HG03135 (cell line): ENCODE measurements at regions not wholly inside any gene's neighbourhood (a gene's known extent, or its start where the extent isn't known, plus 50 kb on each side); places are given as distances from the start of the nearest gene placed in this dataset.

Experiments used
- ATAC-seq: cut with Tn5 transposase; IDR thresholded peaks from one replicate; pipeline ENCODE4 v1.9.1; 2021; ENCODE audit warnings: mild to moderate bottlenecking, moderate library complexity; ENCODE audit not compliant: unreplicated experiment

GRCh38 chr10:4691301-4691700 lies 134.7 kb upstream of the AKR1E2 start:
- ATAC-seq = no peak

GRCh38 chr10:4688601-4689000 lies 137.4 kb upstream of the AKR1E2 start:
- ATAC-seq = no peak

DNA sequence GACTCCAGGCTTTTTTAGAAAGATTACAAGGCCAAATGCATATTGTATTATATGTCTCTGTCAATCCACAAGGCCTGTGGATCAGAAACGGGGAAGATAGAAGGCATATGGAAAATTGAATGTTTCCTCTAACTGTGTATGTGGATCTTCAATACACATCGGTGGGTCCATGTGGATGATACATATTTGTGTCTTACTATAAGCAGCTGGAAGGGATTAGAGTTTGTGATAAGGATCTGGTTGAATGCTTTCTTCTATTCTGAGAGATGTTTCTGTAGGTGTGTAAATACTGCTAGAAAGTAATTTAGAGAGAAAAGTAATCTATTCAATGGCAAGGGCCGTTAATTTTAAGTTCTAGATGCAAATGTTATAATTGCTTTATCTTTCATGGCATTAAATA lies 137.8 kb upstream of the AKR1E2 start:
- ATAC-seq = no peak

- no peak for ATAC-seq
These were observed 138.6 kb upstream of the AKR1E2 start for GRCh38 chr10:4687397-4687796.

DNA sequence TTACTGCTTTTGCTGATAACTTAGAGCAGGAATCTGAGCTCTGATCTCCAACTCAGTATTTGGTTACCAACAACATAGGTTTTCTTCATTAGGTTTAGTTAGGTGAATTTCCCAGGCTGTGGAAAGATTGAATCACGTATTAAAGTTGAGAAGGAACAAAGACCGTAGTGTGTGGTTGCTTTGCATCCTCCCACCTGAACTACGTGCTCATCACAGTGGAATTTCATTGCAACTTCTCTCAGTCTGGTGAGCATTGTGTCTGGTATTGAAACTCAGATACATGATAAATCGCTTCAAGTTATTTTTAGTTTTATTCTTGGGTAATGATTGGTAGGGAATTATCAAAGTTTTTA lies 139.4 kb upstream of the AKR1E2 start:
- ATAC-seq = no peak

DNA sequence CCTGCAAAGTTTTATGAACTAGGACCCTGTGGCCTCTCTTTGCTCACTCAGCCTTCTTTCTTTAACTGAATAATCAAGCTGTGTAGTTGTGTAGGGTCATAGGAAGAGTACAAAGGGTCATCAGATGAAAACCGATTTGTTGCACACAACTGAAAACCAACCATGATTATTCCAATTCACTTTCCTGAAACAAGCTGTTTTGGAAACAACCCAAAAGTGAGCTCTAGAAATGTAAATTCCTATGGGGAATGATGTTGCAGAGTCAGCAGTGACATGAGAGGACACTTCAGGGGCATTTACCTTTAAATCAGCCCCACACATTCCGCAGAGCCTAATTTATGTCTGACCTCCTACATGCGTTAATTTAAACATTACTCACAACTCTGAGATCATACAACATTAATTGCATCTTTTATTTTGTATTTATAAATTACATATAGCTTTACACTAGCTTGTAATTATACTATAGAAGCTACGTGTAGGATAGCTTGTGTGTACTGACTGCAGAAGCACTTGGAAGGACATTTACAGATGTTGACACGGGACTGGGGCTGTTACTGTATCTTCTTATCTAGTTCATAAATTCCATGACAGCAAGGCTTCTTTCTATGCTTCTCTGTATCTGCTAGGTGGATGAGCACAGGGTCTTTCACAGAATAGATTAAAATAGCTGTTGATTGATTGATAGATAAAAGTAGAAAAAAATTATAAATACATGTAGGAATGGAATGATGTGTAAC lies 139.9 kb upstream of the AKR1E2 start:
- no peak for ATAC-seq

DNA sequence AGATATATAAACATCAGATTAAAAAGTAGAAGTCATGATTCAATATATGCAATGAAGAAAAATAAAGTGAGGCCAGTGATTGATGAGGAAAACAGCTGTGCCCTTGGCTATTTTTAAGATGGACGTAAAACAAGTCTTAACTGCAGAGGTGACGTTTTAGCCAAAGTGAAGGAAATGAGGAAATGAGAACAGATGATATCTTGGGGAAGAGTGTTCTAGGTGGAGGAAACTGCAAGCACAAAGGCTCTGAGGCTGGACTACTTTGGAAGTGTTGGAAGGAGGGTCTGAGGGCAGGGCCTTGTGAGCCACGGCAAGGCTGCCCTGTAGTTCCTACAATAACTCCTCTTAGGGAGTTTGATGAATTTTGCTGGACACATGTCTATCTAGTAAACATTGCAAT lies 140.5 kb upstream of the AKR1E2 start:
- ATAC-seq = no peak

GRCh38 chr10:4684434-4684833 lies 141.6 kb upstream of the AKR1E2 start:
- ATAC-seq = no peak

- no peak for ATAC-seq
These were observed 142.2 kb upstream of the AKR1E2 start for GRCh38 chr10:4683838-4684237.

GRCh38 chr10:4683137-4683536 lies 142.9 kb upstream of the AKR1E2 start:
- no peak for ATAC-seq

DNA sequence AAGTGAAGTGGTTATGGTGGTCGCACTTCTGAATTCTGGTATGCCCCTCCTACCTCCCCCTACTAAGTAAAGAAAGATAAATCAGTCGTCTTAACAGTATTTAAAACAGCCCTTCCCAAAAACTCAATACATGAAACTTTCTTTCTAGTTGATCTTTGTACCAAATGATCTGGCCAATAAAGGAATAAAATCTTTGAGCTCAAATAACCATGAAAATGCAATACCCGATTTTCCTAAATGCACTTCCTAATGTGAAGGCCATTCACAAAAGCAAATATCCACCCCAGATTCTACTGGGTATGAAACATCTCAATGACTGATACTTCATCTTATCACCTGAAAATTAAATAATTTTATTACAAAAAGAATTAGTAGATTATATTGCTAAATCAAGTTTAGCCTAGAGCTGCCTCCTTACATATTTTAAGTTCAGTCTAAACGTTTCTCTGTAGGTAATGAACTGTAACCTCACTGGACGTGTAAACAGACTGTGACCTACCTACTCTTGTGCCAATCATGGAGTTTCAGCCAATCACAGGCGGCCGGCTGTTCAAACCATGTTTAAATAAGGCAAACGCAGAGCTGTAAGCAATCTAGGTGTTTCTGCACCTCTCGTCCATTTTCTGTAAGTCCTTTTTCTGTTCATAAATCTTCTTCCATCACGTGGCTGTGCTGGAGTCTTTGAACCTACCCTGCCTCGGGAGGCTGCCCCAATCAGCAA lies 146.9 kb upstream of the AKR1E2 start:
- ATAC-seq = no peak

DNA sequence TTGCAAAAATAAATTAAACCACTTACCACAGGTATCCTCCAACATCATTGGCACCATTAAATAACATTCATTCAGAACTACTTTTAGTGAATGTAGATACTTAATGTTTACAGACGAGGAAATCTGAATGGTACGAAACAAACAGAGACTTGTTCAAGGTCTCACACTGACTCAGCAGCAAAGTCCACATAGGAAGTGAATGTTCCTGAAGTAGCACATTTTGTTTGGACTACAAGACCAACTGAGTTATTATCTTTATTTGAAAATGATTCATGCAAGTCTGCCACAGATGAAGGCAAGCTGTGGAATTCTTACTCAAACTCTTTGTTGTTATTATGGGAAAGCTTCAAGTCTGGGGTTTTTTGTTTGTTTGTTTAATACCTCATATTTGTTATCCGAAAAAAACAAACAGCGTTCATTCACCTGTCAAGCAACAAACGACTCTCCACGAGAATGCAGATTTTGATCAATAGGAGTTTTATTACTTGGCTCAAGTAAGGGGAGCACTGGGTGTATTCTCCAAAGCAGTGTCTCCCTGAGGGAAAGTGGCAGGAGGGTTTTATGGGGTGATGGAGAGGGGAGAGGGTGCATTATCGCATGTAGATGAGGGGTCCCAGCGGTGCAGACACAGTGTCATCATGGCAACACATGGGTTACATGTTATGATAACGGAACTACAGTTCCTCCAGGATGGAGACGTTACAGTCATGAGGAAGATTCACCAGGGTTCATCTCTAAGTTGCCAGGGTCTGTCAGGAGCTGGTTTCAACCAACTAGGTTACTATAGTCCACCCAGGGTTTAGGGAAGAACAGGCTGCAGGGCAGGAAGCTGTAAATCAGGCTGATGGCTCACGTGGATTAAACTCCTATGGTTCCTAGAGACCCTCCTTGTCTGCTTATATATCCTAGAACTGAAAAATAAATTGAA lies 147.7 kb upstream of the AKR1E2 start:
- no peak for ATAC-seq

DNA sequence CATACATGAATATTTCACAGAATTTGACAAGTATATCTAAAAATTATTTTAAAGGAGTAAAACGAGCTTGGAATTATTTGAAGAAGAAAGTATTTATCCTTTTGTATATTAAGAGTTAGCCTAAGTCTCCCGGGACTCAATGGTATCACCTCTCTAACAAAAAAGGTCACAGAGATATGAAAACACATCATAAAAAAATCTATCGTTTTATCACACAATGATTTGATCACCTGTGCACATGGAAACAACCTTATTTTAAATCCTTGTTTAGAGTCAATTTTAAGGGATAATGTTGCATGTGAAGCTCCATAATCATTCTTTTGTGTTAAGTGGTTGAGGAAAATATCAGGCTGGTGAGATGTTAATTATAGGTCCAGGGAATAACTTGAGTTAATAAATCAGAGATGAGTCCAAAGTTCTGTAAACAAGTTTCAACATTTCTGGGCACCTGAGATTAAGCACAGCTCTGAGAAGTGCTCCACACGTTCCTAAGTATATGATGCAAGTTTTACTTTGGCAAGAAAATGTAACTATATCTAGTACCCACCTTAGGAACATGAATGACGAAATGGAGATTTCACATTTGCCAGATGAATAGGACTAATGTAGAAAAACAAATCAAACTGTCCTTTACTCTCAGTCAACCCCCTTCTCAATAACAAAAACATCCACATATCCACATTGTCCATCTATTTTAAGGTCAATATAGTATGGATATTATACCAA lies 148.5 kb upstream of the AKR1E2 start:
- ATAC-seq = no peak

GRCh38 chr10:4676566-4676965 lies 149.4 kb upstream of the AKR1E2 start:
- no peak for ATAC-seq

- no peak for ATAC-seq
These were observed 150.2 kb upstream of the AKR1E2 start for GRCh38 chr10:4675808-4676207.

DNA sequence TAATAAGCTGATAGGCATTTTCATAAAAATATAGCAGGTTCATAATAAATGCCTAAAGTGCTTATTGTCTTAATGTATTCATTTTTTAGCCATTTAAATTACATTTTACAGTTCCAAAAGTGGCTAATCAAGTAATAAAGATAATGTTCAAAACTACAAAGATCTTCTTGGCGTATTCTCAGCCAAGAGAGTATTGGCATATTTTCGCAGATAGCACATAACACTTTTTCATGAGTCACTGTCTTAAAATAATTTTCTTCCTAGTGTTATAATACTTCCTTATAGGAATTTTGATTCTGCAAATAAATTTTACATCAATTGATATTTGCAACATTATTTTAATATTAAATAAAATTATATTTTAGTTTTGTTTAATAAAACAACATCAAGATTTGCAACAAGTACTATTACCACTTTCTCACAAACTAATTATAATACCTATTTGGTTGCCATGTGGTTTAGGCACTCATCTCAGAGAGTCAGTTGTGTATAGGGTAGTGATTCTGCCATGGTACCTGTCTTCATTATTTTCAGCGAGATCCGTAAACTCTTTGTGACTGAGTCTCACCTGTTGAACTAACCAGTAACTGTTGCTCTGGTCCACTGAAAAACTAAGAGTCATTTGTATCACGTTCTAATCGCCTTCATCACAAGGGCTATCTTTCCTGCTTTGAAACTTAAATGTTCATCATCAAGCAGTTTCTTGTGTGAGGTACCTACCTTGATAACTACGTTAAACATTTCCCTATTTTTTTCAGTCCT lies 152.5 kb upstream of the AKR1E2 start:
- ATAC-seq = no peak

GRCh38 chr10:4672201-4672600 lies 153.8 kb upstream of the AKR1E2 start:
- no peak for ATAC-seq

GRCh38 chr10:4671451-4672145 lies 154.4 kb upstream of the AKR1E2 start:
- no peak for ATAC-seq

- no peak for ATAC-seq
These were observed 155.3 kb upstream of the AKR1E2 start for GRCh38 chr10:4670737-4671136.

DNA sequence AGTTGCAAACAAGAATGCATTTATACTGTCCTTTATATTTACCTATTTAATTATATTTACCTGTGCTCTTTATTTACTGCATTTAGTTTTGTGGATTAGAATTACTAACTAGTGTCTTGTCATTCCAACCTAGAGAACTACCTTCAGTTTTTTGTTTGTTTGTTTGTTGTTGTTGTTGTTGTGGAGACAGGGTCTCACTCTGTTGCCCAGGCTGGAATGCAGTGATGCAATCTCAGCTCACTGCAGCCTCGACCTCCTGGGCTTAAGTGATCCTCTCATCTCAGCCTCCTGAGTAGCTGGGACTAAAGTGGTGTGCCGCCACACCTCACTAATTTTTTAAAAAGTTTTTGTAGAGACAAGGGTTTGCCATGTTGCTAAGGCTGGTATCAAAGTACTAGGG lies 156.4 kb upstream of the AKR1E2 start:
- no peak for ATAC-seq
